ENCODE measurements at regions not wholly inside any gene's neighbourhood (a gene's known extent, or its start where the extent isn't known, plus 50 kb on each side); places are given as distances from the start of the nearest gene placed in this dataset.

GRCh38 chr5:167840527-167841130 is 450.8 kb upstream of the WWC1 start:
- TF ChIP-seq CTCF (IDR thresholded peaks at IDR 0.05; ENCODE audit: low read depth, low read length, missing input control) (no peak), MAX (IDR thresholded peaks at IDR 0.05) (no peak), FOXA1 (IDR thresholded peaks at IDR 0.05) (no peak), REST (IDR thresholded peaks at IDR 0.05) (no peak), HNF4A (conservative IDR thresholded peaks at IDR 0.05) (no peak), FOXA2 (IDR thresholded peaks at IDR 0.05) (no peak), TAF1 (conservative IDR thresholded peaks at IDR 0.05) (no peak)

Data from liver (tissue), 3 donors.